Activated T-helper 1 cell treated with Interleukin-2 at 50 U/mL for 16 hours (primary cell): ENCODE measurements at regions not wholly inside any gene's neighbourhood (a gene's known extent, or its start where the extent isn't known, plus 50 kb on each side); places are given as distances from the start of the nearest gene placed in this dataset.
"Not testable (repeated sequence)": the region's sequence is repeated elsewhere in the genome, so short reads cannot be mapped to it uniquely, and the experiment has no call there.

ENCODE experiments used
- DNase-seq: peaks from one replicate; pipeline ENCODE4 v3.0.0-alpha.2; 2020; ENCODE audit warnings: low read depth

DNA sequence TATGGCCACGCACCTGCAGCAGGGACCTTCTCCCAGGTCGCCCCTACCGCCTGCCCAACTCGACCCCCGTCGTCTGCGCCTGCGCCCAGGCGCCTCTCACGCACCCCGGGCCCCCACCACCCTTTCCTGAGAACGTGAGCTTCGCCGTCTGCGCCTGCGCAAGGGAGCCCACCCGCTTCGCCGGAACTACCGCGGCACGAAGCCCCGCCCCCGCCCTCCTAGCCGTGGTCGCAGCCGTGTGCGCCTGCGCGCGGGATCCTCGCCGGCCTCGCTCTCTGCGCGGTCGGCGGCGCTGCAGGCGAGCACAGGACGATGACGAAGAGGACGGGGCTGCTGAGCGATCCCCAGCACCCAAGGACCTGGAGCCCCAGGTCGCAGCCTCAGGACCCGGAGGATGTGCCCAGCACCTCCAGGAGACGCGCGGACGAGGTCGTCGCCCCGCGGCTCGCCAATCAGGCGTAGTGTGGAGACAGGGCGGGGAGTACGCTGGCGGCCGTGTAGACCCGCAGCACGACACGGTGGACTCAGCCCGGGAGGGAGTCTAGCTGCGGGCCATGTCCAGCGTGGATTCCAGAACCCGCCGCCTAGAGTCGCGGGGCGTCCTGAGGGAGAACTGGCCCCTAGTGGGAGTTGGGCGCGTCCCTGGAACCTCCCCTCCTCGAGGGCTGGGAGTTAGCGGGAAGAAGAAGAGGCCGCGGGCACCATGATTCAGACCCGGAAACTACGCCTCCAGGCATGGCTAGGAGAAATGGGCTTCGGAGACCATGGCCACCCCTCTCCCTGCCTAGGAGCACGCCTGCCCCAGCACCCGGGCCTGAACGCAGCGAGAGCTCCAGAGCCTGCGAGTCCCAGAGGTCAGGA, 1120.8 kb upstream of the TMEM132C start:
- peak; percentile 61 for DNase-seq

DNA sequence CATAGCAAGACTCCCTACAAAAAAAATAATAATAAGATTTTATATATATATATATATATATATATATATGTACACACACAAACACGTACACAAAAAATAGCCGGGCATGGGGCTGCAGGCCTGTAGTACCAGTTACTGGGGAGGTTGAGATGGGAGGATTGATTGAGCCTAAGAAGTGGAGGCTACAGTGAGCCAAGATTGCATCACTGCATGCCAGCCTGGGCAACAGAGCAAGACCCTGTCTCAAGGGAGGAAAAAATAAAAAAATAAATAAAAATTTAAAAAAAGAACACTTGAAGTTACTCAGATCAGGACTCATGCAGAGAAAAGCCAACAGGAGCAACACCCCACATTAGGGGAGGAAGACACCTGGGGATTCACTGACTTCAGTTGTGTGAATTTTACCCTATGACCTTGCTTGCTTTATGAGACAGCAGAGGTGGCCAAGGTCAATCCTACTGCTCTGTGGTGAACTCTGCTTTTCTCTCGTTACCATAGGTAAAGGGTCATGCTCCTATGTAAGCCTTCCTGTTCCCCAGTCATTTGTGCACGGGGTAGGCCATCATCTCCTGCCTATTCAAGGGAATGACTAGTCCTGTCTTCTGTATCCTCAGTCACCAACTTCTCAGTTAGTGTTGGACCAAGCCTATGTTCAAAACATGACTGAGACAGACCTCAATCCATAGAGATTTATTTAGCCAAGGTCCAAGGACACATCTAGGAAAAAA, 1119.8 kb upstream of the TMEM132C start:
- no peak for DNase-seq

DNA sequence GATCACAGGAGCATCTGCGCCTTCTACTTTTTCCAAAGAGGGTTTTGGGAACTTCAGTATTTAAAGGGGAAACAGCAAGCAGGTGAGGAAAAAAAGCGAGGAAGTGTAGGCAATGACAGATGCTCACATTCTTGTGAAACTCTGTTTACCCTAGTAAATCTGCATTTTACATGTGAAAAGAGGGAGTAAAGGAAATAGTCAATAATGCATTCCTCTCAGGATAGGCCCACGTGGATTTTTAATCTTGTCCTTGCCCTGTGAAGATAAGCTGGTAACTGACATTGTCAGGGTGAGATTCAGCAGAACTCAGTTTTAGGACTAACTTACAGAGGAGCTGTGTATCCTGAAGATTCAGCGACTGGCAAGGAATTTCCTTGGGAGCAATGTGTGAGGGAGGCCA, 1119.2 kb upstream of the TMEM132C start:
- no peak for DNase-seq

DNA sequence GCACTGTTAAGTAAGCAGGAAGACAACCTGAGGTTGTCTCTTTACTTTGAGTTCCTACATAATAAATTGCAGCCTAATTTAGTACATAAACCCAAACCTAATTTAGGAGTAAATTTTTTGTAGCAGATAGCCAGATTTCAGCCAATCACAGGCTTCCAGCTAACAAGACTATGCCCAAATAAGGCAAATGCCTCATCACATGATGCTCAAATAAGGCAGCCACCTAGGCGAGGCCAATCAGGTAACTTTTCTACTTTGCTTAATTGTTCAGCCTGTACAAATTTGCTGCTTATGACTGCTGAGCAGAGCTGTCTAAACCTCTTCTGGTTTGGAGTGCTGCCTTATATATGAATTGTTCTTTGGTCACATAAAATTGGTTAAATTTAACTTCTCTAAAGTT, 1118.7 kb upstream of the TMEM132C start:
- DNase-seq = no peak

DNA sequence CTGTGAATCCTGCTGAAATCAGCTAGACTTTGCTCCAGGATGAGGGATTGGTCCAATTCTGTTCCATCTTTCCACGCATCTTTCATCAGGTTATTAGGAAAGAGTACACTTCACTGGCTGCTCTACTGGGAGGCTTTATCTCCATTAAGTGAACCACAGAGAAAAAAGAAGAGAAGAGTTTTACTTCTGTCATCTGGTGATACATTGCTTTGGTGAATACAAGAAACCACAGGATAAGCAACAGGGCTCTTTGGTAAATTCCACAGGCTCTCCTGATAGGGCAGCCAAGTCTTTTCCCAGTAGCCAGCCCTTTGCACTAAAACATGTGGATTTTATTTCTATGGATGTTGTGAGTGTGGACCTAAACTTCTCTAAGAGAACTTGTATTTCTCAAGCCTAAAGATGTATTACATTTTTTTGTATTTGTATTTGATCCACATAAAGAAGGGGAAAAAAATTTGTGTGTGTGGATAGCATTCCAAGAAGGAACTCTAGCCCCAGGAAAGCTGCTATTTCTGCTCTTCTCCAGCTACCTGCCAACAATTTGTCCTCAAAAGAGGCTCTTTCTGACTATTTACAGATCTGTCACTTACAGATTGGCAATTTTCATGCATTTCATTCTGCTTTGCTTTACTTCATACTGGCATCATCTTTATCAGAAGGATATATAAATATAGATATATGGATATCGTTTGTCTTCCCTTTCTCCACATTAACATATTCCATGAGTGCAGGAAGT, 1117.6 kb upstream of the TMEM132C start:
- DNase-seq = no peak

DNA sequence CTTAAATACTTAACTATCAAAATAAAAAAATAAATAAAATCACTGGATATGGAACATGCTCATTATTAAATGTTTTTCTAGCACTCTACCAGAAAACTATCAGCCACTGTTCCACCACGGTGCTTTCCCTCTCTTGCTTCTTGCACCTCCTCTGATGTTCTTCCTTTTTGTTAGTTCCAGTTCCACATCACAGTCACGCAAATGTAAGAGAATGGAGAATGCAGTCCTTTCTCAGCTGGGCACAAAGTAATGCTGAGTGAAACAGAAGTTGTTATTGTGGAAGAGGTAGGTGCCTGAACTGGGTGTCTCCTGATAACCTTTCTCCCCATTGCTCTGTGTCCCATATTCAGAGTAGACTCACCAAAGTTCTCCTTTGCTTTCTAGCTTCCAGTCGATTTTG, 1116.9 kb upstream of the TMEM132C start:
- no peak for DNase-seq

DNA sequence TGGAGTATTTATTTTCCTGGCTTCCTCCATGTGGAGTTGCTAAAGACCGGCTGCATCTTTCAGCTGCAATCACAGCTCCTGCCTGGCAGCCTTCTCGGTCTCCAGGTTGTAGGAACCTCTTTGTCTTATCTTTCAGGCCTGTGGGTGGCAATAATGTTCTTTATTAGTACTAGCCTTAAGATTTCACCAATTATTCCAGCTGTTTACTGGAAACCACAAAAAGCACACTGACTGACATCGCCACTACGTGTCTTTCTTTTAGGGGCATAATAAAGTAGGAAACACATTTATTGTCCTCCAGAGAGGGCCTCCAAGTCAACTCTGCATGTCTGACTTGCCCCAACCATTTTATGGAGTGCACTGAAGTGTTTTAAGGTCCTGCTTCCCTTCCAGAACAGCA, 1116.5 kb upstream of the TMEM132C start:
- no peak for DNase-seq

DNA sequence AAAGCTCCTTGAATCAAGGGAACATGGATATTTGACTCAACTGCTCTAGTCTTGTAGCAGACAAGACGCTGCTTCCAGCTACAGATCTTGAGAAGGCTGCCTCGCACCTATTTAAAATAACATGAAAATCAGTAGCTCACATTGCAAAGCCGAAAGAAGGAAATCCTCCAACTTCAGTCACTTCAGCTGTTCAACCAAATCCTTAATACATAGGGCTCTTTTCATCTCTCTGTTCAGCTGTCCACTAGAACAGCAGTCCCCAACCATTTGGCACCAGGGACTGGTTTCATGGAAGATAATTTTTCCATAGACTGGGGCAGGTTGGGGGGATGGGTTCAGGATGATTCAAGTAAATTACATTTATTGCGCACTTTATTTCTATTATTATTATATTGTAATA, 1116.0 kb upstream of the TMEM132C start:
- no peak for DNase-seq

DNA sequence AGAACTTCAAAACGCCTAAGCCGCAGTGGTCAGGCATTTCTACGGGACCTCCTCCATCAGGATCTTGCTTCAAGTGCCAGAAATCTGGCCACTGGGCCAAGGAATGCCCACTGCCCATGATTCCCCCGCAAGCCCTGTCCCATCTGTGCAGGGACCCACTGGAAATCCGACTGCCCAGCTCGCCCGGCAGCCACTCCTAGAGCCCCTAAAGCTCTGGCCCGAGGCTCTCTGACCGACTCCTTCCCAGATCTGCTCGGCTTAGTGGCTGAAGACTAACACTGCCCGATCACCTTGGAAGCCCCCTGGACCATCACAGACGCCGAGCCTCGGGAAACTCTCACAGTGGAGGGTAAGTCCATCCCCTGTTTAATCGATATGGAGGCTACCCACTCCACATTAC, 1113.0 kb upstream of the TMEM132C start:
- DNase-seq = no peak

DNA sequence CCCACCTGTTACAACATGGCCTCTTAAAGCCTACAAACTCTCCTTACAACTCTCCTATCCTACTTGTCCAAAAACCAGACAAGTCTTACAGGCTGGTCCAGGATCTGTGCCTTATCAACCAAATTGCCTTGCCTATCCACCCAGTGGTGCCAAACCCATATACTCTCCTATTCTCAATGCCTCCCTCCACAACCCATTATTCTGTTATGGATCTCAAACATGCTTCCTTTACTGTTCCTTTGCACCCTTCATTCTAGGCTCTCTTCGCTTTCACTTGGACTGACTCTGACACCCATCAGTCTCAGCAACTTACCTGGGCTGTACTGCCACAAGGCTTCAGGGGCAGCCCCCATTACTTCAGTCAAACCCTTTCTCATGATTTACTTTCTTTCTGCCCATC, 1112.1 kb upstream of the TMEM132C start:
- not testable (repeated sequence) for DNase-seq

DNA sequence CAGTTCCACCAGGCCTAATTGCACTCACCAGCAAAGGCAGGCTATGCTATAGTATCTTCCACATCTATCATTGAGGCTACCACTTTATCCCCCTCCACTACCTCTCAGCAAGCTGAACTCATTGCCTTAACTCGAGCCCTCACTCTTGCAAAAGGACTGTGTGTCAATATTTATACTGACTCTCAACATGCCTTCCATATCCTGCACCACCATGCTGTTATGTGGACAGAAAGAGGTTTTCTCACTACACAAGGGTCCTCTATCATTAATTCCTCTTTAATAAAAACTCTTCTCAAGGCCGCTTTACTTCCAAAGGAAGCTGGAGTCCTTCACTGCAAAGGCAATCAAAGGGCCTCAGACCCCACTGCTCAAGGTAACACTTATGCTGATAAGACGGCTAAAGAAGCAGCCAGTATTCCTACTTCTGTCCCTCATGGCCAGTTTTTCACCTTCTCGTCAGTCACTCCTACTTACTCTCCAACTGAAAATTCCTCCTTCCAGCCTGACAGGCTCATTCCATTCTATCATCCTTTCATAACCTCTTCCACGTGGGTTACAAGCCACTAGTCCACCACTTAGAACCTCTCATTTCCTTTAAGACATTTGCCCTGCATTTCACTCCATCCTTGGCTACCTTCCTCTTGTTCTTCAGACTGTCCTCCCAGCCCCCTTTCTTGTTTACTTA, 1110.9 kb upstream of the TMEM132C start:
- DNase-seq = not testable (repeated sequence)

DNA sequence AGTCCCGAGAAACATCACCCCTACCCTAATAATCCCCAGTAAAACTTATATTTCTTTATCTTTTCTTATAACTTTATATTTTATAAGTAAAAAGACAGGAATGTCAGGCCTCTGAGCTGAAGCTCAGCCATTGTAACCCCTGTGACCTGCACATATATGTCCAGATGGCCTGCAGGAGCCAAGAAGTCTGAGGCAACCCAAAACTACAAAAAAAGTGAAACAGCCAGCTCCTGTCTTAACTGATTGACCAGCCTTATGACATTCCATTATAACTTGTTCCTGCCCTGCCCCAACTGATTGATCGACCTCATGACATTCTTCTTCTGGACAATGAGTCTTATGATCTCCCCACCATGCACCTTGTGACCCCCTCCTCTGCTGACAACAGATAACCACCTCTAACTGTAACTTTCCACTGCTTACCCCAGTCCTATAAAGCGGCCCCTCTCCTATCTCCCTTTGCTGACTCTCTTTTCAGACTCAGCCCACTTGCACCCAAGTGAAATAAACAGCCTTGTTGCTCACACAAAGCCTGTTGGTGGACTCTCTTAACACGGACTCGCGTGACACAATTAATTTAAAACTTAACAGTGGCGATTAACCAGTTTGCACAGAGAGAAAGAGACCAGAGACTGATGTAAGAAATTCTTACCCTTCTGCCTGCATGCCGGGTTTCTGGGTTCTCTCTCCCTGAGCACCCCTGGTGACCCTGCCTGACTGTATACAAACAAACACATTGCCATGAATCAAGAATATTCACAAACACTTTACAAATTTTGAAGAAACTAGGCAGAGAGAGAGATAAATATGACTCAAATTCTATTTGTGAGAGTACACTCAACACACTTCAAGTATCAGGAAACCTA, 1109.2 kb upstream of the TMEM132C start:
- not testable (repeated sequence) for DNase-seq

DNA sequence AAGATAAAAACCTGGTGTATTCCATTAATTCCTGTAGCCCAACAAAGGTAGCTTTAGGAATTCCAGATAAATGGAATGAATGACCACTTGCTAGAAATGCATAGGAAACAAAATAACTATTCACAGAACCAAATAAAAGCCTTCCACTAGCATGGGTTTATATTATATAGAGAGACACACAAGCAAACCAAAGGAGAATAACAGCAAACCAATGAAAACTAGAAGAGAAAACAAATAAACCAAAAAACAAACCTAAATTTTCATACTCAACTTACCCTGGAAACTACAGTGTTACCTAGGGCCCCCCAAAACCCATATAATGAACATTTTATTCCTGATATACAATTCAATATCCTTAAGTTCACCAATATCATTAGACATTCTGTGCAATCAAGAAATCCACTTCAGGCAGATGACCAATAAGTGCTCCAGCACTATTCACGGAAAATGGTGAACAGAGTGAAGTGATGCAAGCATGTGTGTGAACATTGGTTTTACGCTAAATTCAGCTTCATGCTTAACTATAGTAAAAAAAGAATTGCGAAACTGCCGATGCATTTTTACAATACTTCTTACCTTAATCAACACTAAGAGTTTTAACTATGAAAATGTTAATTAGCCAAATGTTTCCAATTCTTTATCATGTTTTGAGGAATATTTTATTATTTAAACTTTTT, 1108.4 kb upstream of the TMEM132C start:
- DNase-seq = no peak

DNA sequence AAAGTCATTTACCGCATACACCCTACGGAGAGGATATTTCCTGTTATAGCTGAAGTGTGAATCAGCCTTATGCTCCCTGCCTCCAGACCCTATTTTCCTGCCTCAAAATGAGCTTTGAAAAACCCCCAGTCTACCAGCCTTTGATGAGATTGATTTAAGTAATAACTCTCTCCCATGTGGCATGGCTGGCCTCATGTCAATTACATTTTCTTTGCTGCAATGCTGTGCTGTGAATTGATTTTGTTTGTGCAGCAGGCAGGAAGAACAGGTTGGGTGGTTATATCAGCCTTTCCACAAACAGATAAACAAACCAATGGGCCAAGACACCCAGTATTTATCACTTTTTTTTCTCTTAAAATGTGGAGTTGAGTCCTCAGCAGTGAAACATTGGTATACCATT, 1105.5 kb upstream of the TMEM132C start:
- DNase-seq = no peak

DNA sequence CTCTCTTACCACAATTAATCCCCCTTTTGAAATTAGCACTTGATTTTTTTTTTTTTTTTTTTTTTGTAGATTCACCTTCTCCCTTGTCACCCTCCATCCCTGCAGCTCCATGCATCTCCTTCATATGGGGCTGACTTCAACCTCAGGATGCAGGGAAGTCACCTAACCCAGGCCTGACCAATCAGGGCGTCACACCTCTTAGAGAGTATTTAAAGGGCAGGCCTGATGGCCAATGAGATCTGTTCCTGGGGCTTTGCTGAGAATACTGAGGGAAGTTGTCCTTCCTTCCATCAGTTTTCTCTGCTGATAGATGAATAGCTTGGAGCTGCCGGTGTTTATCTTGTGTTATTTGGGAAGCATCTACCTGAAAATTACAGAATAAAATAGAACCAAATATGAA, 1104.7 kb upstream of the TMEM132C start:
- DNase-seq = no peak

DNA sequence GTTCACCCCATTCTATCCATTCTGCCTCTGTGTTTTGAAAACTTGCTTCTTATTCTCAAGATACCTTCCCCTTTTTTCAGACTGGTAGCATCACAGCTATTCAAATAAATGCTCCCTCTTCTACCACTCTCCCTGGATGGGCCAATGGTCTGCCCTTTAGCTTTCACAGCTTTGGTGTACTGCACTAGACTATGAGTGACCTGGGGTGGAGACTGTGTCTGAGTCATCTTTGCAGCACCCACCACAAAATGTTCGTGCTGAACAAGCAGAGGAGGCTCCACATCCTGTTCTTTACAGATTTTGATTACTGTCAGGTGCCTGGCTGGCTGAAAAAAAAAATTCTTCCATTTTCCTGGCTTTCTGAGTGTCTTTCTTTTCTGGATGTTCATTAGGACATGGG, 1104.1 kb upstream of the TMEM132C start:
- peak; percentile 9 for DNase-seq

DNA sequence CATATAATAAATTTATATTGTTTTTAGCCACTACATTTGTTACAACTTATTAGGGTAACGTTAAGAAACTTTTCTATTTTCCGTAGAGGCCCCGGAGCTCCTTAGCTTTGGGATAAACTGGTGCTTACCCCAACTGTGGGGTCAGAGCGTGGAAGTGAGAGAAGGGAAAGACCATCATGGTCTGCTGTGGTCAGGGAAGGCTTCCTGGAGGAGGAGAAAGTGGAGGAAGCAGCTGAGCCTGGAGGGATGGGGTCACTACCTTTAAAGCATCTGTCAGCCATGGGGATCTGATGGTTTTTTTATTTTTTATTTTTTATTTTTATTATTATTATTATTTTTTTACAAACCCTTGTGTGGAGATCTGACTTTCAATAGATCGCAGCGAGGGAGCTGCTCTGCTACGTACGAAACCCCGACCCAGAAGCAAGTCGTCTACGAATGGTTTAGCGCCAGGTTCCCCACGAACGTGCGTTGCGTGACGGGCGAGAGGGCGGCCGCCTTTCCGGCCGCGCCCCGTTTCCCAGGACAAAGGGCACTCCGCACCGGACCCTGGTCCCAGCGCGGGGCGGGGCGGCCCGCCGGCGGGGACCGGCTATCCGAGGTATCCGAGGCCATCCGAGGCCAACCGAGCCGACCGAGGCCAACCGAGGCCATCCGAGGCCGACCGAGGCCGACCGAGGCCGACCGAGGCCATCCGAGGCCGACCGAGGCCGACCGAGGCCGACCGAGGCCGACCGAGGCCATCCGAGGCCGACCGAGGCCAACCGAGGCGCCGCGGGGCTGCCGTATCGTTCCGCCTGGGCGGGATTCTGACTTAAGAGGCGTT, 1101.2 kb upstream of the TMEM132C start:
- peak; percentile 71 for DNase-seq

DNA sequence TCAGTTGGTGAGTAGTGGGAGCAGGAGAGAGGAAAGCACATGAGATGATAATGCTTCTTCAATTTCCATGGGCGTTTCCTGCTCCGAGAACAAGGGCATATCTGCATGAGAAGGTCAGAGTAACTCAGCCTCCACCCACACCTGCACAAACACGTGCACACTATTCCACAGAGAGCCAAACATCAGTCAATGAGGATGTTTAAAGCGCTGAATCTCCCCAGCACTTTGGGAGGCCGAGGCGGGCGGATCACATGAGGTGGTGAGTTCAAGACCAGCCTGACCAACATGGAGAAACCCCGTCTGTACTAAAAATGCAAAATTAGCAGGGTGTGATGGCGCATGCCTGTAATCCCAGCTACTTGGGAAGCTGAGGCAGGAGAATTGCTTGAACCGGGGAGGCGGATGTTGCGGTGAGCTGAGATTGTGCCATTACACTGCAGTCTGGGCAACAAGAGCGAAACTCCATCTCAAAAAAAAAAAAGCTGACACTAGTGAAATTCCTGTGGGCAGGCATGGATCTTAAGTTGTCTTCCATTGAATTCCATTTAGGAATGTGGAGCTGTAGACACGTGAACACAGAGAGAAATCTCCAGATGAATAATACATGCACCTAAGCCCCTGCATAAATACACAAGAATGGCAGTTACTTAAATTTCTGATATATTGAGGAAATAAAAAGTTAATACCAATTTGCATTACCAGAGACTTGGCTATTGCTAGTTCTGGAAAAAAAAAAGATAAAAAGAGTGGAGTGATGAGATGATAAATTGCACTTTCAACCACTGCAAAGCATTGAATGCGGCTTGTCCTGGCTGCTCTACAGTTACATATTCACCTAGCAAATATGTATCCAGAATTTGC, 1097.4 kb upstream of the TMEM132C start:
- DNase-seq = no peak
